H9 (cell line): ENCODE measurements at regions not wholly inside any gene's neighbourhood (a gene's known extent, or its start where the extent isn't known, plus 50 kb on each side); places are given as distances from the start of the nearest gene placed in this dataset.

Experiments used
- DNase-seq: peaks from one replicate; pipeline ENCODE4 v3.0.0-alpha.2; 2017
- H2AFZ ChIP-seq: one replicate; pipeline ENCODE4 v1.6.1; 2013; ENCODE audit warnings: mild to moderate bottlenecking, low read length, control low read depth, moderate library complexity
- H2AK5ac ChIP-seq: 2 replicates; pipeline ENCODE4 v1.6.1; 2013; ENCODE audit warnings: low read length, control low read depth, mixed read lengths; ENCODE audit not compliant: insufficient read length
- H2BK120ac ChIP-seq: one replicate; pipeline ENCODE4 v1.6.1; 2013; ENCODE audit warnings: low read depth, mild to moderate bottlenecking, low read length, control low read depth, inconsistent platforms; ENCODE audit not compliant: poor library complexity, severe bottlenecking
- H2BK12ac ChIP-seq: 2 replicates; pipeline ENCODE4 v1.6.1; 2013; ENCODE audit warnings: low read length, control low read depth, mixed read lengths, low read depth; ENCODE audit not compliant: insufficient read length
- H2BK15ac ChIP-seq: 2 replicates; pipeline ENCODE4 v1.6.1; 2013; ENCODE audit warnings: low read depth, low read length, control low read depth
- H2BK20ac ChIP-seq: one replicate; pipeline ENCODE4 v1.6.1; 2013; ENCODE audit warnings: low read depth, mild to moderate bottlenecking, low read length, control low read depth, inconsistent platforms; ENCODE audit not compliant: poor library complexity, severe bottlenecking
- H2BK5ac ChIP-seq: 2 replicates; pipeline ENCODE4 v1.6.1; 2013; ENCODE audit warnings: low read length, control low read depth, mixed read lengths; ENCODE audit not compliant: insufficient read length
- H3K14ac ChIP-seq: 2 replicates; pipeline ENCODE4 v1.6.1; 2013; ENCODE audit warnings: low read length, control low read depth; ENCODE audit not compliant: insufficient read depth
- H3K18ac ChIP-seq: 2 replicates; pipeline ENCODE4 v1.6.1; 2013; ENCODE audit warnings: low read depth, mild to moderate bottlenecking, mixed read lengths, low read length, control low read depth; ENCODE audit not compliant: insufficient read length
- H3K23ac ChIP-seq: 2 replicates; pipeline ENCODE4 v1.6.1; 2013; ENCODE audit warnings: low read length, control low read depth, mixed read lengths, low read depth; ENCODE audit not compliant: insufficient read length
- H3K23me2 ChIP-seq: 2 replicates; pipeline ENCODE4 v1.6.1; 2013; ENCODE audit warnings: low read depth, mild to moderate bottlenecking, mixed read lengths, low read length, control low read depth; ENCODE audit not compliant: insufficient read length, poor library complexity, severe bottlenecking
- H3K27ac ChIP-seq: 2 replicates; pipeline ENCODE4 v1.5.1; 2013; ENCODE audit warnings: low read length, control low read depth, mixed read lengths, low read depth; ENCODE audit not compliant: insufficient read length
- H3K27me3 ChIP-seq: 2 replicates; pipeline ENCODE4 v1.6.1; 2013; ENCODE audit warnings: low read length, control low read depth, inconsistent platforms; ENCODE audit not compliant: insufficient read depth
- H3K4ac ChIP-seq: 2 replicates; pipeline ENCODE4 v1.6.1; 2013; ENCODE audit warnings: low read depth, mild to moderate bottlenecking, control low read depth, inconsistent platforms, low read length, moderate library complexity
- H3K4me1 ChIP-seq: 2 replicates; pipeline ENCODE4 v1.6.1; 2013; ENCODE audit warnings: low read length, control low read depth, inconsistent platforms; ENCODE audit not compliant: insufficient read depth
- H3K4me2 ChIP-seq: 2 replicates; pipeline ENCODE4 v1.6.1; 2013; ENCODE audit warnings: low read length, control low read depth, mixed read lengths; ENCODE audit not compliant: insufficient read length, insufficient read depth
- H3K56ac ChIP-seq: 2 replicates; pipeline ENCODE4 v1.6.1; 2013; ENCODE audit warnings: low read depth, mild to moderate bottlenecking, mixed read lengths, low read length, control low read depth; ENCODE audit not compliant: insufficient read length
- H3K79me1 ChIP-seq: 2 replicates; pipeline ENCODE4 v1.6.1; 2013; ENCODE audit warnings: low read depth, mild to moderate bottlenecking, moderate library complexity, low read length, control low read depth, inconsistent platforms; ENCODE audit not compliant: insufficient read depth, poor library complexity, severe bottlenecking
- H3K79me2 ChIP-seq: 2 replicates; pipeline ENCODE4 v1.6.1; 2013; ENCODE audit warnings: low read length, control low read depth, inconsistent platforms; ENCODE audit not compliant: insufficient read depth
- H3K9ac ChIP-seq: 2 replicates; pipeline ENCODE4 v1.6.1; 2013; ENCODE audit warnings: low read length, control low read depth, mixed read lengths; ENCODE audit not compliant: insufficient read length; ENCODE audit errors: extremely low read depth
- H3K9me3 ChIP-seq: one replicate; pipeline ENCODE4 v1.6.1; 2013; ENCODE audit warnings: low read depth, low read length, inconsistent platforms; ENCODE audit not compliant: control insufficient read depth
- H3T11ph ChIP-seq: one replicate; pipeline ENCODE4 v1.6.1; 2013; ENCODE audit warnings: mild to moderate bottlenecking, low read length, control low read depth, inconsistent platforms
- H4K20me1 ChIP-seq: one replicate; pipeline ENCODE4 v1.6.1; 2013; ENCODE audit not compliant: control insufficient read depth, insufficient read length, insufficient read depth
- H4K5ac ChIP-seq: 2 replicates; pipeline ENCODE4 v1.6.1; 2013; ENCODE audit warnings: low read depth, mild to moderate bottlenecking, mixed read lengths, low read length, control low read depth; ENCODE audit not compliant: insufficient read length
- H4K8ac ChIP-seq: replicated peaks from 2 replicates; pipeline ENCODE4 v1.6.1; 2013; ENCODE audit warnings: low read length, control low read depth, mixed read lengths, low read depth; ENCODE audit not compliant: insufficient read length
- H4K91ac ChIP-seq: 2 replicates; pipeline ENCODE4 v1.6.1; 2013; ENCODE audit warnings: low read depth, mild to moderate bottlenecking, moderate library complexity, mixed read lengths, low read length, control low read depth; ENCODE audit not compliant: insufficient read length
- H3K27ac Mint-ChIP-seq, 3 experiments: 2 replicates in 2 of 3; 3 replicates in 1 of 3; pipeline ENCODE4 v1.8.0; 2020 to 2021; ENCODE audit warnings: mixed read lengths in 3 of 3, mild to moderate bottlenecking in 1 of 3, moderate library complexity in 1 of 3
- H3K27me3 Mint-ChIP-seq: 2 replicates; pipeline ENCODE4 v1.8.0; 2021; ENCODE audit warnings: low read depth, mild to moderate bottlenecking, moderate library complexity, mixed read lengths
- H3K36me3 Mint-ChIP-seq, 3 experiments: 2 replicates in 2 of 3; 3 replicates in 1 of 3; pipeline ENCODE4 v1.8.0; 2020 to 2021; ENCODE audit warnings: low read depth in 3 of 3, mixed read lengths in 3 of 3; ENCODE audit not compliant: insufficient read depth in 1 of 3
- H3K4me1 Mint-ChIP-seq, 2 experiments: 2 replicates each; pipeline ENCODE4 v1.8.0; 2020; ENCODE audit warnings: mixed read lengths in 2 of 2
- H3K4me3 Mint-ChIP-seq, 2 experiments: 2 replicates in 1 of 2; 3 replicates in 1 of 2; pipeline ENCODE4 v1.8.0; 2020 to 2021; ENCODE audit warnings: mild to moderate bottlenecking in 2 of 2, mixed read lengths in 2 of 2, moderate library complexity in 1 of 2
- H3K9me3 Mint-ChIP-seq, 2 experiments: 2 replicates in 1 of 2; 3 replicates in 1 of 2; pipeline ENCODE4 v1.8.0; 2020; ENCODE audit warnings: mild to moderate bottlenecking in 2 of 2, mixed read lengths in 2 of 2, moderate library complexity in 1 of 2
- CTCF ChIP-seq: fragments of 200-600 bp; sonication (generic); conservative IDR thresholded peaks from 3 replicates; pipeline ENCODE4 v1.8.0; 2021; ENCODE audit warnings: antibody characterized with exemption, mild to moderate bottlenecking
- WGBS: extraction: QIAGEN DNeasy Blood & Tissue Kit; methylation state at CpG from one replicate; pipeline ENCODE4 v1.1.7; 2013; ENCODE audit warnings: missing lambda C conversion rate, low lambda C conversion rate, mixed read lengths; ENCODE audit not compliant: insufficient read length; ENCODE audit errors: extremely low coverage; 5-methylcytosine and 5-hydroxymethylcytosine counted together

DNA sequence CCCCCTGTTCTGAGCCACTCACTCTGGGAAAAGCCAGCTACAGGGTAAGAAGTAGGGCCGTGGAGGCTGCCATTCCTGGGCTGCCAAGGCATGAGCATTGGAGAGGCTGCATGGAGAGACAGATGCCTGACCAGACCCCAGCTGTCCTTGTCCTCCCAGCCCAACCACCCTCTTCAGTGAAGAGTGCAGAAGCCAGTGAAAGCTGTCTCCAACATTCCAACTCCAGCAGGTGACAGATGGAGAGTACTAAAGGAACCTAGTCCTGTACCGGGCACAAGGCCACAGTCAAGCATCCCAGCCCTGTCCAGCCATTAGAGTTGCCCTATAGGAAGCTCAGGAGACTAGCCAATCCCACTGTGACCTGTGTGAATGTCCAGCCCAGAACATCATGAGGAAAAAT is 165.1 kb downstream of the DIRAS2 start:
- Mint-ChIP-seq H3K4me3 (no peak overlapping the region), H3K9me3 (no peaks in the 10 kb centered on the region), H3K36me3 (no peaks in the 10 kb centered on the region), H3K4me1 (peaks cover 9 to 15% of the 10 kb centered on the region in 2 experiments), H3K27ac (no peak overlapping the region), H3K27me3 (no peaks in the 10 kb centered on the region)
- Histone ChIP-seq H3K9ac (no peak overlapping the region), H2BK120ac (no peak overlapping the region), H2BK20ac (no peak overlapping the region), H3K27me3 (no peaks in the 10 kb centered on the region), H3K14ac (no peak overlapping the region), H2BK5ac (no peak overlapping the region), H3K4me2 (no peak overlapping the region), H3K18ac (no peak overlapping the region), H3K79me2 (no peaks in the 10 kb centered on the region), H3K9me3 (no peaks in the 10 kb centered on the region), H2AK5ac (no peak overlapping the region), H4K8ac (no peak overlapping the region), H4K5ac (no peak overlapping the region), H3K56ac (no peak overlapping the region), H3T11ph (no peak overlapping the region), H2AFZ (no peak overlapping the region), H3K23me2 (no peaks in the 10 kb centered on the region), H3K23ac (no peak overlapping the region), H4K20me1 (no peaks in the 10 kb centered on the region), H3K27ac (no peak overlapping the region), H2BK12ac (no peak overlapping the region), H4K91ac (no peak overlapping the region), H3K4ac (no peak overlapping the region), H3K79me1 (no peaks in the 10 kb centered on the region), H2BK15ac (no peak overlapping the region), H3K4me1 (peaks cover 3% of the 10 kb centered on the region; the same call in 1 of the 2 replicates)
- TF ChIP-seq CTCF, result no peak
- DNase-seq, result no peak
- no CpG with 5 or more reads among the region's 2 CpGs for WGBS
